ACC112 (cell line): ENCODE measurements at regions not wholly inside any gene's neighbourhood (a gene's known extent, or its start where the extent isn't known, plus 50 kb on each side); places are given as distances from the start of the nearest gene placed in this dataset.

Experiments used
- H2AFZ ChIP-seq: fragments of 200-600 bp; sonication (generic); one replicate; pipeline ENCODE4 v1.6.0; 2017; ENCODE audit warnings: antibody characterized with exemption, low read length; ENCODE audit not compliant: unreplicated experiment
- H3K27ac ChIP-seq: fragments of 200-600 bp; sonication (generic); 2 replicates; pipeline ENCODE4 v1.5.1; 2014; ENCODE audit warnings: low read depth, mild to moderate bottlenecking, antibody characterized with exemption, low read length, moderate library complexity
- H3K27me3 ChIP-seq: fragments of 200-600 bp; sonication (generic); 2 replicates; pipeline ENCODE4 v1.6.1; 2014; ENCODE audit warnings: mild to moderate bottlenecking, antibody characterized with exemption, low read length, moderate library complexity, mixed read lengths; ENCODE audit not compliant: insufficient read depth
- H3K36me3 ChIP-seq: fragments of 200-600 bp; sonication (generic); 2 replicates; pipeline ENCODE4 v1.6.1; 2016; ENCODE audit warnings: mild to moderate bottlenecking, antibody characterized with exemption, low read length, moderate library complexity, mixed read lengths; ENCODE audit not compliant: insufficient read depth
- H3K4me1 ChIP-seq: fragments of 200-600 bp; sonication (generic); one replicate; pipeline ENCODE4 v1.6.1; 2016; ENCODE audit warnings: low read length, mixed read lengths; ENCODE audit not compliant: insufficient read depth, unreplicated experiment, control insufficient read depth
- H3K4me3 ChIP-seq: fragments of 200-600 bp; sonication (generic); 2 replicates; pipeline ENCODE4 v1.5.1; 2014; ENCODE audit warnings: mild to moderate bottlenecking, low read depth, low read length
- H3K79me2 ChIP-seq: fragments of 200-600 bp; sonication (generic); one replicate; pipeline ENCODE4 v1.6.0; 2016; ENCODE audit warnings: low read length; ENCODE audit not compliant: control insufficient read depth, unreplicated experiment, insufficient read depth

- H3K79me2 ChIP-seq: no peaks in the 10 kb centered on the region
- no peaks in the 10 kb centered on the region for H3K27me3 ChIP-seq
These were observed 130.3 kb upstream of the PLXNA2 start for GRCh38 chr1:208374391-208374941.

GRCh38 chr1:208381481-208381880 is 137.3 kb upstream of the PLXNA2 start:
- Histone ChIP-seq H2AFZ (no peak overlapping the region), H3K79me2 (no peaks in the 10 kb centered on the region), H3K27ac (no peak overlapping the region), H3K27me3 (no peaks in the 10 kb centered on the region), H3K4me1 (no peaks in the 10 kb centered on the region), H3K4me3 (no peak overlapping the region), H3K36me3 (no peaks in the 10 kb centered on the region)

More at GRCh38 chr1:208374391-208374941, 130.3 kb upstream of the PLXNA2 start:
- Histone ChIP-seq H3K4me3 (no peak overlapping the region), H3K36me3 (no peaks in the 10 kb centered on the region), H2AFZ (no peak overlapping the region), H3K27ac (no peak overlapping the region), H3K4me1 (no peaks in the 10 kb centered on the region)

- Histone ChIP-seq H3K4me3 (no peak overlapping the region), H2AFZ (no peak overlapping the region)
These were observed 144.0 kb upstream of the PLXNA2 start for GRCh38 chr1:208387908-208388811.

GRCh38 chr1:208393416-208393815 is 149.2 kb upstream of the PLXNA2 start:
- Histone ChIP-seq H3K4me3 (no peak overlapping the region), H2AFZ (no peak overlapping the region), H3K4me1 (no peaks in the 10 kb centered on the region), H3K27me3 (no peaks in the 10 kb centered on the region), H3K36me3 (no peaks in the 10 kb centered on the region), H3K79me2 (no peaks in the 10 kb centered on the region), H3K27ac (no peak overlapping the region)

More at GRCh38 chr1:208387908-208388811, 144.0 kb upstream of the PLXNA2 start:
- Histone ChIP-seq H3K27me3 (no peaks in the 10 kb centered on the region), H3K4me1 (no peaks in the 10 kb centered on the region), H3K27ac (no peak overlapping the region), H3K36me3 (no peaks in the 10 kb centered on the region), H3K79me2 (no peaks in the 10 kb centered on the region)

GRCh38 chr1:208393826-208394225 is 149.6 kb upstream of the PLXNA2 start:
- Histone ChIP-seq H3K27me3 (no peaks in the 10 kb centered on the region), H2AFZ (no peak overlapping the region), H3K4me3 (no peak overlapping the region), H3K27ac (no peak overlapping the region), H3K4me1 (no peaks in the 10 kb centered on the region), H3K79me2 (no peaks in the 10 kb centered on the region), H3K36me3 (no peaks in the 10 kb centered on the region)

GRCh38 chr1:208397286-208397685 is 153.1 kb upstream of the PLXNA2 start:
- H3K79me2 ChIP-seq: no peaks in the 10 kb centered on the region
- H2AFZ ChIP-seq: no peak overlapping the region
- no peak overlapping the region for H3K27ac ChIP-seq
- H3K4me1 ChIP-seq: no peaks in the 10 kb centered on the region
- H3K27me3 ChIP-seq: no peaks in the 10 kb centered on the region
- no peak overlapping the region for H3K4me3 ChIP-seq
- H3K36me3 ChIP-seq: no peaks in the 10 kb centered on the region

GRCh38 chr1:208405014-208405413 is 160.8 kb upstream of the PLXNA2 start:
- Histone ChIP-seq H3K27ac (no peak overlapping the region), H3K36me3 (no peaks in the 10 kb centered on the region), H3K4me3 (no peak overlapping the region), H3K27me3 (no peaks in the 10 kb centered on the region), H3K4me1 (no peaks in the 10 kb centered on the region), H3K79me2 (no peaks in the 10 kb centered on the region), H2AFZ (no peak overlapping the region)

GRCh38 chr1:208409176-208409575 is 165.0 kb upstream of the PLXNA2 start:
- no peaks in the 10 kb centered on the region for H3K36me3 ChIP-seq

GRCh38 chr1:208410409-208410808 is 166.2 kb upstream of the PLXNA2 start:
- no peaks in the 10 kb centered on the region for H3K36me3 ChIP-seq
- no peak overlapping the region for H2AFZ ChIP-seq
- no peaks in the 10 kb centered on the region for H3K4me1 ChIP-seq
- H3K27me3 ChIP-seq: no peaks in the 10 kb centered on the region
- H3K4me3 ChIP-seq: no peak overlapping the region
- H3K79me2 ChIP-seq: no peaks in the 10 kb centered on the region
- no peak overlapping the region for H3K27ac ChIP-seq

More at GRCh38 chr1:208409176-208409575, 165.0 kb upstream of the PLXNA2 start:
- no peaks in the 10 kb centered on the region for H3K4me1 ChIP-seq
- no peak overlapping the region for H3K4me3 ChIP-seq
- no peak overlapping the region for H3K27ac ChIP-seq
- no peaks in the 10 kb centered on the region for H3K79me2 ChIP-seq
- no peak overlapping the region for H2AFZ ChIP-seq
- H3K27me3 ChIP-seq: no peaks in the 10 kb centered on the region

GRCh38 chr1:208413006-208413405 is 168.8 kb upstream of the PLXNA2 start:
- H3K36me3 ChIP-seq: no peaks in the 10 kb centered on the region
- no peak overlapping the region for H3K27ac ChIP-seq
- H2AFZ ChIP-seq: no peak overlapping the region
- H3K4me1 ChIP-seq: no peaks in the 10 kb centered on the region
- no peak overlapping the region for H3K4me3 ChIP-seq
- H3K79me2 ChIP-seq: no peaks in the 10 kb centered on the region
- no peaks in the 10 kb centered on the region for H3K27me3 ChIP-seq

GRCh38 chr1:208418667-208419066 is 174.5 kb upstream of the PLXNA2 start:
- Histone ChIP-seq H3K36me3 (no peaks in the 10 kb centered on the region), H3K4me3 (no peak overlapping the region), H3K27me3 (no peaks in the 10 kb centered on the region), H3K4me1 (no peaks in the 10 kb centered on the region), H3K27ac (no peak overlapping the region), H2AFZ (no peak overlapping the region), H3K79me2 (no peaks in the 10 kb centered on the region)
